SK-N-SH (cell line): ENCODE measurements at regions not wholly inside any gene's neighbourhood (a gene's known extent, or its start where the extent isn't known, plus 50 kb on each side); places are given as distances from the start of the nearest gene placed in this dataset.

Experiments
- CHD2 ChIP-seq: fragments of 150-350 bp; IDR thresholded peaks from 2 replicates; pipeline ENCODE4 v1.6.1; 2018; ENCODE audit warnings: low read length; ENCODE audit not compliant: partially characterized antibody
- CTCF ChIP-seq: fragments of 200-600 bp; sonication (generic); IDR thresholded peaks from 2 replicates; pipeline ENCODE4 v1.6.1; 2017; ENCODE audit warnings: antibody characterized with exemption, mild to moderate bottlenecking, moderate library complexity
- EZH2phosphoT487 ChIP-seq: fragments of 200-600 bp; sonication (generic); IDR thresholded peaks from 2 replicates; pipeline ENCODE4 v1.6.1; 2017; ENCODE audit warnings: low read depth, mixed run types, mild to moderate bottlenecking, antibody characterized with exemption, moderate library complexity, borderline replicate concordance
- NRF1 ChIP-seq: IDR thresholded peaks from 2 replicates; pipeline ENCODE4 v1.6.1; 2012; ENCODE audit warnings: low read depth, mild to moderate bottlenecking, low read length
- RXRA ChIP-seq: IDR thresholded peaks from 2 replicates; pipeline ENCODE4 v1.4.0; 2012; ENCODE audit warnings: low read depth, mild to moderate bottlenecking, borderline replicate concordance
- TAF1 ChIP-seq: IDR thresholded peaks from 2 replicates; pipeline ENCODE4 v1.6.1; 2012; ENCODE audit warnings: low read depth, mild to moderate bottlenecking, low read length, moderate library complexity, borderline replicate concordance
- YY1 ChIP-seq: IDR thresholded peaks from 2 replicates; pipeline ENCODE4 v1.4.0; 2012; ENCODE audit warnings: low read depth, mild to moderate bottlenecking
- TF ChIP-seq, protein P1 (sequence below): IDR thresholded peaks from 2 replicates; pipeline ENCODE4 v1.4.0; 2012; ENCODE audit warnings: low read depth
- TF ChIP-seq, protein P2 (sequence below): fragments of 150-350 bp; IDR thresholded peaks from 2 replicates; pipeline ENCODE4 v1.6.1; 2017; ENCODE audit warnings: antibody characterized with exemption, low read length, low read depth, borderline replicate concordance
- TF ChIP-seq, protein P3 (sequence below): IDR thresholded peaks from 2 replicates; pipeline ENCODE4; 2012

GRCh38 chr4:75169427-75169826 lies 236.5 kb downstream of the PARM1 start:
- TF ChIP-seq, protein P1, sequence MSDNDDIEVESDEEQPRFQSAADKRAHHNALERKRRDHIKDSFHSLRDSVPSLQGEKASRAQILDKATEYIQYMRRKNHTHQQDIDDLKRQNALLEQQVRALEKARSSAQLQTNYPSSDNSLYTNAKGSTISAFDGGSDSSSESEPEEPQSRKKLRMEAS, result no peak
- no peak for TF ChIP-seq CTCF
- no peak for TF ChIP-seq TAF1
- TF ChIP-seq EZH2phosphoT487, result no peak
- TF ChIP-seq YY1, result no peak
- TF ChIP-seq, protein P2, sequence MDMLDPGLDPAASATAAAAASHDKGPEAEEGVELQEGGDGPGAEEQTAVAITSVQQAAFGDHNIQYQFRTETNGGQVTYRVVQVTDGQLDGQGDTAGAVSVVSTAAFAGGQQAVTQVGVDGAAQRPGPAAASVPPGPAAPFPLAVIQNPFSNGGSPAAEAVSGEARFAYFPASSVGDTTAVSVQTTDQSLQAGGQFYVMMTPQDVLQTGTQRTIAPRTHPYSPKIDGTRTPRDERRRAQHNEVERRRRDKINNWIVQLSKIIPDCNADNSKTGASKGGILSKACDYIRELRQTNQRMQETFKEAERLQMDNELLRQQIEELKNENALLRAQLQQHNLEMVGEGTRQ, result no peak
- TF ChIP-seq CHD2, result no peak
- no peak for TF ChIP-seq NRF1
- TF ChIP-seq, protein P3, sequence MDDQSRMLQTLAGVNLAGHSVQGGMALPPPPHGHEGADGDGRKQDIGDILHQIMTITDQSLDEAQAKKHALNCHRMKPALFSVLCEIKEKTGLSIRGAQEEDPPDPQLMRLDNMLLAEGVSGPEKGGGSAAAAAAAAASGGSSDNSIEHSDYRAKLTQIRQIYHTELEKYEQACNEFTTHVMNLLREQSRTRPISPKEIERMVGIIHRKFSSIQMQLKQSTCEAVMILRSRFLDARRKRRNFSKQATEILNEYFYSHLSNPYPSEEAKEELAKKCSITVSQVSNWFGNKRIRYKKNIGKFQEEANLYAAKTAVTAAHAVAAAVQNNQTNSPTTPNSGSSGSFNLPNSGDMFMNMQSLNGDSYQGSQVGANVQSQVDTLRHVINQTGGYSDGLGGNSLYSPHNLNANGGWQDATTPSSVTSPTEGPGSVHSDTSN, result no peak
- no peak for TF ChIP-seq RXRA
